ENCODE measurements at regions not wholly inside any gene's neighbourhood (a gene's known extent, or its start where the extent isn't known, plus 50 kb on each side); places are given as distances from the start of the nearest gene placed in this dataset.

- H3K4me3 ChIP-seq, result no peak overlapping the region
- no peaks in the 10 kb centered on the region for H3K9me3 ChIP-seq
- DNase-seq, result no peak
- H3K4me1 ChIP-seq, result no peaks in the 10 kb centered on the region
- ATAC-seq, result no peak
- H3K36me3 ChIP-seq, result no peaks in the 10 kb centered on the region
- H3K27me3 ChIP-seq (ENCODE audit: low read depth), result no peaks in the 10 kb centered on the region
- no peak overlapping the region for H3K27ac ChIP-seq
- intact Hi-C loops (cut with DNase I), result no loop called here
- TF ChIP-seq, protein P1, sequence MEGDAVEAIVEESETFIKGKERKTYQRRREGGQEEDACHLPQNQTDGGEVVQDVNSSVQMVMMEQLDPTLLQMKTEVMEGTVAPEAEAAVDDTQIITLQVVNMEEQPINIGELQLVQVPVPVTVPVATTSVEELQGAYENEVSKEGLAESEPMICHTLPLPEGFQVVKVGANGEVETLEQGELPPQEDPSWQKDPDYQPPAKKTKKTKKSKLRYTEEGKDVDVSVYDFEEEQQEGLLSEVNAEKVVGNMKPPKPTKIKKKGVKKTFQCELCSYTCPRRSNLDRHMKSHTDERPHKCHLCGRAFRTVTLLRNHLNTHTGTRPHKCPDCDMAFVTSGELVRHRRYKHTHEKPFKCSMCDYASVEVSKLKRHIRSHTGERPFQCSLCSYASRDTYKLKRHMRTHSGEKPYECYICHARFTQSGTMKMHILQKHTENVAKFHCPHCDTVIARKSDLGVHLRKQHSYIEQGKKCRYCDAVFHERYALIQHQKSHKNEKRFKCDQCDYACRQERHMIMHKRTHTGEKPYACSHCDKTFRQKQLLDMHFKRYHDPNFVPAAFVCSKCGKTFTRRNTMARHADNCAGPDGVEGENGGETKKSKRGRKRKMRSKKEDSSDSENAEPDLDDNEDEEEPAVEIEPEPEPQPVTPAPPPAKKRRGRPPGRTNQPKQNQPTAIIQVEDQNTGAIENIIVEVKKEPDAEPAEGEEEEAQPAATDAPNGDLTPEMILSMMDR (IDR thresholded peaks at IDR 0.05), result no peak
Observed at GRCh38 chrX:94633237-94633636, 959.2 kb downstream of the FAM133A start.

- H3K9me3 ChIP-seq, result no peaks in the 10 kb centered on the region
- no peaks in the 10 kb centered on the region for H3K36me3 ChIP-seq
- no peak overlapping the region for H3K4me3 ChIP-seq
- intact Hi-C loops (cut with DNase I), result no loop called here
- no peaks in the 10 kb centered on the region for H3K4me1 ChIP-seq
- ATAC-seq, result no peak
- no peak for DNase-seq
- H3K27me3 ChIP-seq (ENCODE audit: low read depth), result no peaks in the 10 kb centered on the region
- H3K27ac ChIP-seq, result no peak overlapping the region
- TF ChIP-seq, protein P1 (IDR thresholded peaks at IDR 0.05), result no peak
Observed at GRCh38 chrX:94635003-94635402, 961.0 kb downstream of the FAM133A start.

GRCh38 chrX:94645726-94646125 is 971.7 kb downstream of the FAM133A start:
- Histone ChIP-seq H3K27me3 (ENCODE audit: low read depth) (no peaks in the 10 kb centered on the region), H3K9me3 (no peaks in the 10 kb centered on the region), H3K27ac (no peak overlapping the region), H3K36me3 (no peaks in the 10 kb centered on the region), H3K4me3 (no peak overlapping the region), H3K4me1 (no peaks in the 10 kb centered on the region)
- intact Hi-C loops (cut with DNase I), result no loop called here
- DNase-seq (no peak), ATAC-seq (no peak)
- TF ChIP-seq, protein P1 (IDR thresholded peaks at IDR 0.05), result no peak

- Histone ChIP-seq H3K27me3 (ENCODE audit: low read depth) (no peaks in the 10 kb centered on the region), H3K4me1 (no peaks in the 10 kb centered on the region), H3K9me3 (no peaks in the 10 kb centered on the region), H3K27ac (no peak overlapping the region), H3K36me3 (no peaks in the 10 kb centered on the region), H3K4me3 (no peak overlapping the region)
- DNase-seq (peak; percentile 30), ATAC-seq (peak; percentile 85 to 97)
- TF ChIP-seq, protein P1 (IDR thresholded peaks at IDR 0.05), result no peak
- intact Hi-C loops (cut with DNase I), result no loop called here
Observed at GRCh38 chrX:94655180-94655579, 981.2 kb downstream of the FAM133A start.

- Histone ChIP-seq H3K27ac (no peak overlapping the region), H3K4me3 (no peak overlapping the region), H3K36me3 (no peaks in the 10 kb centered on the region), H3K9me3 (no peaks in the 10 kb centered on the region), H3K4me1 (no peaks in the 10 kb centered on the region), H3K27me3 (ENCODE audit: low read depth) (no peaks in the 10 kb centered on the region)
- TF ChIP-seq, protein P1 (IDR thresholded peaks at IDR 0.05), result peak; percentile 9
- no peak for DNase-seq
- intact Hi-C loops (cut with DNase I), result no loop called here
- peak in 1 of 2 donors; percentile 84 for ATAC-seq
Observed at GRCh38 chrX:94662689-94663088, 988.7 kb downstream of the FAM133A start.

GRCh38 chrX:94676285-94676684 is 1002.3 kb downstream of the FAM133A start:
- DNase-seq, result no peak
- no peaks in the 10 kb centered on the region for H3K36me3 ChIP-seq
- no peaks in the 10 kb centered on the region for H3K27me3 ChIP-seq (ENCODE audit: low read depth)
- H3K9me3 ChIP-seq, result no peaks in the 10 kb centered on the region
- TF ChIP-seq, protein P1 (IDR thresholded peaks at IDR 0.05), result no peak
- no peak for ATAC-seq
- intact Hi-C loops (cut with DNase I), result no loop called here
- no peaks in the 10 kb centered on the region for H3K4me1 ChIP-seq
- H3K4me3 ChIP-seq, result no peak overlapping the region
- H3K27ac ChIP-seq, result no peak overlapping the region
